ENCODE measurements at regions not wholly inside any gene's neighbourhood (a gene's known extent, or its start where the extent isn't known, plus 50 kb on each side); places are given as distances from the start of the nearest gene placed in this dataset.

- no peak for TF ChIP-seq CTCF (IDR thresholded peaks at IDR 0.05)
- H3K4me1 ChIP-seq, result no peaks in the 10 kb centered on the region
- DNase-seq (no peak), ATAC-seq (no peak)
- H3K9me3 ChIP-seq, result no peaks in the 10 kb centered on the region
- no peak overlapping the region for H3K4me3 ChIP-seq
- no peak overlapping the region for H3K27ac ChIP-seq
- intact Hi-C loops (cut with DNase I), result no loop called here
- no peaks in the 10 kb centered on the region for H3K27me3 ChIP-seq
- no peaks in the 10 kb centered on the region for H3K36me3 ChIP-seq
These were observed 56.8 kb upstream of the KCNMB1 start for GRCh38 chr5:170445936-170446335.

- Histone ChIP-seq H3K27ac (no peak overlapping the region), H3K27me3 (no peaks in the 10 kb centered on the region), H3K4me1 (no peaks in the 10 kb centered on the region), H3K36me3 (no peaks in the 10 kb centered on the region), H3K9me3 (no peaks in the 10 kb centered on the region), H3K4me3 (no peak overlapping the region)
- TF ChIP-seq CTCF (IDR thresholded peaks at IDR 0.05), result no peak
- no peak for ATAC-seq
- no peak for DNase-seq
- intact Hi-C loops (cut with DNase I), result no loop called here
These were observed 55.9 kb upstream of the KCNMB1 start for GRCh38 chr5:170444969-170445505.

GRCh38 chr5:170444181-170444580, 55.0 kb upstream of the KCNMB1 start:
- intact Hi-C loops (cut with DNase I), result no loop called here
- no peak for DNase-seq
- Histone ChIP-seq H3K36me3 (no peaks in the 10 kb centered on the region), H3K9me3 (no peaks in the 10 kb centered on the region), H3K27me3 (no peaks in the 10 kb centered on the region), H3K4me3 (no peak overlapping the region), H3K27ac (no peak overlapping the region), H3K4me1 (no peaks in the 10 kb centered on the region)
- no peak for TF ChIP-seq CTCF (IDR thresholded peaks at IDR 0.05)
- ATAC-seq, result no peak

GRCh38 chr5:170443624-170444023, 54.5 kb upstream of the KCNMB1 start:
- DNase-seq (no peak), ATAC-seq (no peak)
- Histone ChIP-seq H3K4me3 (no peak overlapping the region), H3K36me3 (no peaks in the 10 kb centered on the region), H3K9me3 (no peaks in the 10 kb centered on the region), H3K27me3 (no peaks in the 10 kb centered on the region), H3K27ac (no peak overlapping the region), H3K4me1 (no peaks in the 10 kb centered on the region)
- intact Hi-C loops (cut with DNase I), result no loop called here
- TF ChIP-seq CTCF (IDR thresholded peaks at IDR 0.05), result no peak

GRCh38 chr5:170442921-170443320, 53.8 kb upstream of the KCNMB1 start:
- Histone ChIP-seq H3K4me1 (no peaks in the 10 kb centered on the region), H3K27me3 (no peaks in the 10 kb centered on the region), H3K27ac (no peak overlapping the region), H3K9me3 (no peaks in the 10 kb centered on the region), H3K4me3 (no peak overlapping the region), H3K36me3 (no peaks in the 10 kb centered on the region)
- no peak for ATAC-seq
- no peak for TF ChIP-seq CTCF (IDR thresholded peaks at IDR 0.05)
- intact Hi-C loops (cut with DNase I), result no loop called here
- no peak for DNase-seq

- Histone ChIP-seq H3K36me3 (no peaks in the 10 kb centered on the region), H3K27ac (no peak overlapping the region), H3K27me3 (no peaks in the 10 kb centered on the region), H3K4me1 (no peaks in the 10 kb centered on the region), H3K4me3 (no peak overlapping the region), H3K9me3 (no peaks in the 10 kb centered on the region)
- TF ChIP-seq CTCF (IDR thresholded peaks at IDR 0.05), result no peak
- DNase-seq (no peak), ATAC-seq (no peak)
- intact Hi-C loops (cut with DNase I), result no loop called here
These were observed 53.2 kb upstream of the KCNMB1 start for GRCh38 chr5:170442391-170442790.

All from upper lobe of right lung (tissue), 1 donor.